Stimulated activated naive CD4-positive, alpha-beta T cell (primary cell): ENCODE measurements at regions not wholly inside any gene's neighbourhood (a gene's known extent, or its start where the extent isn't known, plus 50 kb on each side); places are given as distances from the start of the nearest gene placed in this dataset.

ENCODE experiments used
- DNase-seq, 6 experiments: peaks; one replicate each; lab custom pipeline; 2025; lab: John Stamatoyannopoulos, UW

DNA sequence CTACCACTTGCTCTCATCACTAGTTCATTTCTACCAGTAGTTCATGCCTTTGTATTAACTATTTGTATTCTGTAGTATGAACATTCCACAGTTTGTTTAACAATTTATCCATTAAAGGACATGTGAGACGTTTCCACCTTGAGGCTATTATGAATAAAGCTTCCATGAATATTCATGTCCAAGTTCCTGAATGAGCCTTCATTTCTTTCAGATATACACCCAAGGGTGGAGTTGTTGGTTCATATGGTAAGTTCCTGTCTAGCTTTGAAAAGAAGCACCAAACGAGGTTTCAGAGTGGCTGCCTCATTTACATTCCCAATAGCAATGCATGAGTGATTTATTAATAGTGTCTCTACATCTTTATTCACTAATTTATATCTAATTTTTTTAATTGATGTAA, 407.8 kb upstream of the C16orf82 start:
- DNase-seq = no peak

GRCh38 chr16:26664086-26664485, 402.6 kb upstream of the C16orf82 start:
- no peak for DNase-seq

GRCh38 chr16:26665166-26665939, 401.4 kb upstream of the C16orf82 start:
- no peak for DNase-seq

GRCh38 chr16:26666486-26666885, 400.2 kb upstream of the C16orf82 start:
- no peak for DNase-seq

GRCh38 chr16:26667307-26667706, 399.4 kb upstream of the C16orf82 start:
- no peak for DNase-seq

GRCh38 chr16:26668026-26668425, 398.7 kb upstream of the C16orf82 start:
- no peak for DNase-seq

DNA sequence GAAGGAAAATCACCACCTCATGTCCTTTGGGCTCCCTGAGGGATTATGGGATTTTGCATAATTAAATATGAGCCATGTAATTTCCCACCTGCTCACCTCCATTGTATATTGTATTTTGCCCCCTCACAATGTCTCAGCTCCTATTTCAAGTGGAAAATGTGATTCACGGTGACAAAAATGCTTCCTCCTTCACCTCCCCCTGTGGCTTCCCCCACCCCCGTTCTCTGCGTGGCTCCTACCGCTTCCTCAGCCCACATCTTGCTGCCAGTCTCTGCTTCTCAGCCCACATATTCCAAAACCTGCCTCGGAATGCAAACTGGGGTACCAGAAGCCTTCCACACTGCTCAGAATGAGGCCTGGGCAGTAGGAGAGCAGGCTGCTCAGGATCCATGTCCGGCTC, 394.5 kb upstream of the C16orf82 start:
- no peak for DNase-seq

- DNase-seq = no peak
Measured at GRCh38 chr16:26673011-26673410, 393.7 kb upstream of the C16orf82 start.

DNA sequence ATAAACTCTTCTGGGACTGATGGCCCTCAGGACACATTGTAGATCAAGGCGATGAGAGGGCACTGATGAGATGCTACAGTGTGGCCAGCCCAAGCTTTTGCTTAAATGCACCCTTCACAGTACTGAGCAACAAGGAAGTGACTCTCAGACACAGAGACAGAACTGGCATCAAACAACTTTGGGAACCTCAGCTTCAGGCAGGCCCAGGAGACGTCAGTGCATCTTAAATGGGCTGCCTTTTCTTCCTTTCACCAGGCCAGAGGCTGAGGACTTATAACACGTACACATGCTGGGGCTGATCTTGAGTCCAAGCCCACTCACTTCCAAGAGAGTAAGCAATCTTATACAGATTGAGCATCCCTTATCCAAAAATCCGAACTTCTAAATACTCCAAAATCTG, 386.1 kb upstream of the C16orf82 start:
- DNase-seq = no peak

- DNase-seq = no peak
Measured at GRCh38 chr16:26688105-26688504, 378.6 kb upstream of the C16orf82 start.

DNA sequence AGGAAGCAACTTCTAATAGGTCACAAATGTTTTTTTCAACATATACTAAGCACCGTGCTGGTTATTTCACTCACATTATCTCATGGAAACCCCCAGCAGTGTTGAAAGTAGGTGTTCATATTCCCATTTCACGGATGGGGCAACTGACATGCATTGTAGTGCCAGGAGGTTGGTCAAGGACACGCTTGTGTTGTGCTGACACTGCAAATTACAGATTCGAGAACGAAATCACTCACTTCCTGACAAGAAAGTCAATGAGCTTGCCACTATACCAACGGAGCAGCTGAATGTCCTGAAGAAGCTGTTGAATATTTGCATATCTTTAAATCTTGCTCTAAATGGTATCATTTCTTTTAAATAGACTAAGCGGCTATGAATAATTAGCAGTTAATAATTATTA, 378.0 kb upstream of the C16orf82 start:
- DNase-seq = no peak

DNA sequence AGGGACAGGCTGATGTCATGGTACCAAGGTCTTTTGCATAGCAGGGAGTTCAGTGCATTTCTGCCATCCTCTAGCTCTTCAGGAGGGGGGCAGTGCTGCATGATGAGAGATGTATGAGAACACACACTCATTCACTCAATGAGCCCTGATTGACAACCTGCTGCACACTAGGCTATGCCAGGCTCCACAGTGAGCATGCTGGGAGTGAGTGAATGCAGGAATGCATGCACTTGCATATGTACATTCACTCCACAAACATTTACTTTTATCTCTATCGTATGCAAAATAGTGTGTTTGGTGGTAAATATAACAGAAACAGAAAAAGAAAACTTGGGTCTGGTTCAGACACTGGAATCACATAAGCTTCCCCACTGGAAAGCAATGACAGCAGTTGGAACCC, 374.1 kb upstream of the C16orf82 start:
- no peak for DNase-seq

- DNase-seq = no peak
Measured at GRCh38 chr16:26697807-26698206, 368.9 kb upstream of the C16orf82 start.

DNA sequence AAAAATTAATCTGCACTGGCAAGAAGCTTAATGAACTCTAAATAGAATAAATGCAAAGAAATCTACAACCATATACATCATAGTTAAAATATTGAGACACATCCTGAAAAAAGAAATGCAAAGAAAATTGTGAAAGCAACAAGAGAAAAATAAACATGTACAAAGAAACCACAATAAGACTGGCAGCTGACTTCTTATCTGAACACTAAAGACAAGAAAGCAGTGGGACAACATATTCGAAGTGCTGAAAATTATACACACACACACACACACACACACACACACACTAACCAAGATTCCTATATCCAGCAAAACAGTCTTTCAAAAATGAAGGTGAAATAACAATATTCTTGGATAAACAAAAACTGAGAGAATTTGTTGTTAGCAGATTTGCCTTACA, 366.5 kb upstream of the C16orf82 start:
- DNase-seq = no peak

GRCh38 chr16:26701243-26701886, 365.4 kb upstream of the C16orf82 start:
- DNase-seq = no peak

DNA sequence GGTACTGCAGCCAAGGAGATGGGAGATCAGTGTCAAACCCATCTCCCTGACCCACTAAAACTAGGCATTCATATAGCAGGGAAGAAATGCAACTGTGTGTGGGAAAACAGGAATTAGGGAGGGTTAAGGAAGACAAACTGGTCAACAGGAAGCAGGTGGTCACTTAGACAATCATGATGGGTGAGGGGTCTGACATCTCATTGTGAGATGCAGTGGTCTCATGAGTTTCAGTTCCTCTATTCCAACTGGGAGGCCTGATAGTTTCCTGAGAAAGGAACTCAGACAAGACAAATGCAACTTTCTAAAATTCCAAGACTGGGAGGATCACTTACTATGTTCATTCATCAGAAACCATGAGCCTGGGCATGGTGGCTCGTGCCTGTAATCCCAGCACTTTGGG, 361.4 kb upstream of the C16orf82 start:
- DNase-seq = no peak

GRCh38 chr16:26708428-26708827, 358.3 kb upstream of the C16orf82 start:
- no peak for DNase-seq

GRCh38 chr16:26709175-26709574, 357.6 kb upstream of the C16orf82 start:
- DNase-seq = no peak

- DNase-seq = no peak
Measured at GRCh38 chr16:26709754-26710153, 357.0 kb upstream of the C16orf82 start.

GRCh38 chr16:26710450-26710849, 356.3 kb upstream of the C16orf82 start:
- no peak for DNase-seq

DNA sequence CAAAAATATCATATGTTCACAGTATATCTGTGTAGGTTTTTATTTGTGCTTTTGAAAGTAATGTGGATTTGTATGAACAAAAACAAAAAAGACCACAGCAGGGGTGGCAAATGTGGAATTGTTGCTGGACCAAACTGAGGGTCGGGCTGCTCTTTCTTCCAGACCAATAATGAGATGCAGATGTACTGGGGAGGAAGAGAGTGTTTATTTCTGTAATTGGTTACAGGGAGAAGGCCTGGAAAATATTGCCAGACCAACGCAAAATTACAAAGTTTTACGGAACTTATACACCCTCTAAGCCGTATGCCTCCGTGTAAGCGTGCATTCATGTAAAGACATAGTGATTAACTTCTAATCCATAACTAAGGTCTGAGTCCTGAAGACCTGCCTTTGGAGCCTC, 353.9 kb upstream of the C16orf82 start:
- DNase-seq = no peak

GRCh38 chr16:26715969-26716368, 350.8 kb upstream of the C16orf82 start:
- no peak for DNase-seq

DNA sequence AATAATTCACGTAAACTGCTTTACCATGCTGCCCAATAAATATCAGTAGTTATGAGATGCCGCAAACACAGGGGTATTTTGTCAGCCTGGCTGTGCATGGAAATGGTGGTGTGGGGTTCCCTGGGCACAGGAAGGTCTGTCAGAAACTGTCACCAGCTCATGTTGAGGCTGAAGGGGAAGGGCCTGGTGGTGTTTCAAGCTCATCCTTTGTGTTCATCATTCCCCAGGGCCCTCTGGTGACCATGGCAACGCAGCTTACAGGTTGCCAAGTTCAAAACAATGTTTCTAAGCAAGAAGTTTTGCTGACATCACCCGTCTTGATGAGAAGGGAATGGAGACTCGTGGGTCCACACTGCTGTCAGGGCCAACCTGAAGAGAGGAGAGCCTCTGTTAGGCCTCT, 348.9 kb upstream of the C16orf82 start:
- no peak for DNase-seq

- DNase-seq = no peak
Measured at GRCh38 chr16:26721290-26721689, 345.4 kb upstream of the C16orf82 start.
